ENCODE measurements at regions not wholly inside any gene's neighbourhood (a gene's known extent, or its start where the extent isn't known, plus 50 kb on each side); places are given as distances from the start of the nearest gene placed in this dataset.

GRCh38 chr9:118330191-118330986, 626.2 kb downstream of the TLR4 start:
- Histone ChIP-seq H3K27ac (replicated peaks) (no peak overlapping the region), H3K4me3 (replicated peaks; ENCODE audit: insufficient read depth, low read length) (no peak overlapping the region), H3K27me3 (ENCODE audit: insufficient read depth, poor library complexity, severe bottlenecking) (no peaks in the 10 kb centered on the region)
- no peak for DNase-seq (ENCODE audit: low read depth in 1 of 2, low spot score in 1 of 2)
- TF ChIP-seq CTCF (IDR thresholded peaks at IDR 0.05; ENCODE audit: insufficient read depth, low read length) (no peak), POLR2AphosphoS5 (IDR thresholded peaks at IDR 0.05; ENCODE audit: low read depth) (no peak), REST (IDR thresholded peaks at IDR 0.05; ENCODE audit: insufficient replicate concordance, low read depth) (no peak), SPI1 (IDR thresholded peaks at IDR 0.05; ENCODE audit: borderline replicate concordance, low read depth) (no peak), GABPA (IDR thresholded peaks at IDR 0.05; ENCODE audit: low read depth) (no peak)

- no peak for DNase-seq (ENCODE audit: low read depth in 1 of 2, low spot score in 1 of 2)
- Histone ChIP-seq H3K27me3 (ENCODE audit: insufficient read depth, poor library complexity, severe bottlenecking) (no peaks in the 10 kb centered on the region), H3K27ac (replicated peaks) (no peak overlapping the region), H3K4me3 (replicated peaks; ENCODE audit: insufficient read depth, low read length) (no peak overlapping the region)
- no peak for TF ChIP-seq SPI1 (IDR thresholded peaks at IDR 0.05; ENCODE audit: borderline replicate concordance, low read depth)
- TF ChIP-seq REST (IDR thresholded peaks at IDR 0.05; ENCODE audit: insufficient replicate concordance, low read depth) = no peak
- TF ChIP-seq CTCF (IDR thresholded peaks at IDR 0.05; ENCODE audit: insufficient read depth, low read length) = no peak
- TF ChIP-seq GABPA (IDR thresholded peaks at IDR 0.05; ENCODE audit: low read depth) = no peak
Measured at GRCh38 chr9:118331622-118332045, 627.4 kb downstream of the TLR4 start.

- TF ChIP-seq CTCF (IDR thresholded peaks at IDR 0.05; ENCODE audit: insufficient read depth, low read length) (no peak), POLR2AphosphoS5 (IDR thresholded peaks at IDR 0.05; ENCODE audit: low read depth) (no peak), REST (IDR thresholded peaks at IDR 0.05; ENCODE audit: insufficient replicate concordance, low read depth) (no peak), GABPA (IDR thresholded peaks at IDR 0.05; ENCODE audit: low read depth) (no peak), SPI1 (IDR thresholded peaks at IDR 0.05; ENCODE audit: borderline replicate concordance, low read depth) (no peak)
- no peak for DNase-seq (ENCODE audit: low read depth in 1 of 2, low spot score in 1 of 2)
- H3K4me3 ChIP-seq (replicated peaks; ENCODE audit: insufficient read depth, low read length) = no peak overlapping the region
- H3K27ac ChIP-seq (replicated peaks) = no peak overlapping the region
- no peaks in the 10 kb centered on the region for H3K27me3 ChIP-seq (ENCODE audit: insufficient read depth, poor library complexity, severe bottlenecking)
Measured at GRCh38 chr9:118336250-118336942, 632.2 kb downstream of the TLR4 start.

Data from HL-60 (cell line).